Ascending aorta (tissue), 2 donors: ENCODE measurements at regions not wholly inside any gene's neighbourhood (a gene's known extent, or its start where the extent isn't known, plus 50 kb on each side); places are given as distances from the start of the nearest gene placed in this dataset.

Experiments
- DNase-seq, 2 donors: peaks; one replicate each; pipeline ENCODE4 v3.0.0-alpha.2; 2019; ENCODE audit warnings: low spot score in 2 of 2
- H3K27ac ChIP-seq, 2 donors: fragments of 200-600 bp; sonication (generic); one replicate each; pipeline ENCODE4 v1.5.1; 2016 to 2017; ENCODE audit warnings: mild to moderate bottlenecking in 1 of 2
- H3K27me3 ChIP-seq: fragments of 200-600 bp; sonication (generic); one replicate; pipeline ENCODE4 v1.5.1; 2017
- H3K36me3 ChIP-seq, 2 donors: fragments of 200-600 bp; sonication (generic); one replicate each; pipeline ENCODE4 v1.5.1; 2016
- H3K4me1 ChIP-seq, 2 donors: fragments of 200-600 bp; sonication (generic); one replicate each; pipeline ENCODE4 v1.5.1; 2016 to 2017; ENCODE audit warnings: mild to moderate bottlenecking in 1 of 2
- H3K4me3 ChIP-seq, 2 donors: fragments of 200-600 bp; sonication (generic); one replicate each; pipeline ENCODE4 v1.5.1; 2016 to 2017; ENCODE audit warnings: mild to moderate bottlenecking in 1 of 2
- H3K9me3 ChIP-seq, 2 donors: fragments of 200-600 bp; sonication (generic); one replicate each; pipeline ENCODE4 v1.5.1; 2016
- intact Hi-C: fragments of 100-400 bp; cut with DNase I; formaldehyde crosslinking; loops from one replicate; pipeline ENCODE4 v1.15.1; 2023
- TF ChIP-seq, protein P1 (sequence below), 3 experiments: fragments of 200-600 bp in 2 of 3; fragments of 450-650 bp in 1 of 3; sonication (generic) in 2 of 3; IDR thresholded peaks; one replicate each; pipeline ENCODE4 v1.5.1; 2016 to 2019; ENCODE audit warnings: antibody characterized with exemption in 3 of 3, mild to moderate bottlenecking in 1 of 3, moderate library complexity in 1 of 3

GRCh38 chr18:60875957-60876507 lies 457.2 kb upstream of the CDH20 start:
- Histone ChIP-seq H3K27me3 (no peaks in the 10 kb centered on the region), H3K27ac (no peak overlapping the region), H3K4me3 (no peak overlapping the region), H3K9me3 (no peaks in the 10 kb centered on the region), H3K4me1 (no peaks in the 10 kb centered on the region), H3K36me3 (no peaks in the 10 kb centered on the region)
- TF ChIP-seq, protein P1, sequence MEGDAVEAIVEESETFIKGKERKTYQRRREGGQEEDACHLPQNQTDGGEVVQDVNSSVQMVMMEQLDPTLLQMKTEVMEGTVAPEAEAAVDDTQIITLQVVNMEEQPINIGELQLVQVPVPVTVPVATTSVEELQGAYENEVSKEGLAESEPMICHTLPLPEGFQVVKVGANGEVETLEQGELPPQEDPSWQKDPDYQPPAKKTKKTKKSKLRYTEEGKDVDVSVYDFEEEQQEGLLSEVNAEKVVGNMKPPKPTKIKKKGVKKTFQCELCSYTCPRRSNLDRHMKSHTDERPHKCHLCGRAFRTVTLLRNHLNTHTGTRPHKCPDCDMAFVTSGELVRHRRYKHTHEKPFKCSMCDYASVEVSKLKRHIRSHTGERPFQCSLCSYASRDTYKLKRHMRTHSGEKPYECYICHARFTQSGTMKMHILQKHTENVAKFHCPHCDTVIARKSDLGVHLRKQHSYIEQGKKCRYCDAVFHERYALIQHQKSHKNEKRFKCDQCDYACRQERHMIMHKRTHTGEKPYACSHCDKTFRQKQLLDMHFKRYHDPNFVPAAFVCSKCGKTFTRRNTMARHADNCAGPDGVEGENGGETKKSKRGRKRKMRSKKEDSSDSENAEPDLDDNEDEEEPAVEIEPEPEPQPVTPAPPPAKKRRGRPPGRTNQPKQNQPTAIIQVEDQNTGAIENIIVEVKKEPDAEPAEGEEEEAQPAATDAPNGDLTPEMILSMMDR (IDR thresholded peaks at IDR 0.05): no peak
- no peak for DNase-seq
- intact Hi-C loops: no loop called here

DNA sequence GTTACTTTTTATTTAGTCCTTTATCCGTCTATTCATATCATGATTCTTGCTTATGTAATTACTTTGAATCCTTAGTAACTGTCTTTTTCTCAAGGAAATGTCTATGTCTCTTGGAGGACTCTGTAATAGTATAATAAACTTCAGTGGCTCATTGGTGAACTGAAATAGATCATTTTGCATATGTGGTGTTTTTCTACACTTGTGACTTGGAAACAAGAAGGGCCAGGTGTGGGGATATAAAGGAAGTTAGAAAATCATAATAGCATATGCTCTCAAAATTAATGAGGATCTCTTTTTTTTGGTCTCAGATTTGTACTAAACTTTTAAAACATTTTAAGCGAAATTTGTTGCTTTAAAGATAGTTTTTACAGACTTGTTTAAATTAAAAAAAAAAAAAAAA lies 453.0 kb upstream of the CDH20 start:
- no peak overlapping the region for H3K4me3 ChIP-seq
- TF ChIP-seq, protein P1 (IDR thresholded peaks at IDR 0.05): no peak
- H3K9me3 ChIP-seq: no peaks in the 10 kb centered on the region
- no peaks in the 10 kb centered on the region for H3K4me1 ChIP-seq
- intact Hi-C loops: no loop called here
- DNase-seq: no peak
- H3K27me3 ChIP-seq: no peaks in the 10 kb centered on the region
- H3K27ac ChIP-seq: no peak overlapping the region
- no peaks in the 10 kb centered on the region for H3K36me3 ChIP-seq

GRCh38 chr18:60883587-60883986 lies 449.6 kb upstream of the CDH20 start:
- Histone ChIP-seq H3K27ac (no peak overlapping the region), H3K36me3 (no peaks in the 10 kb centered on the region), H3K27me3 (no peaks in the 10 kb centered on the region), H3K9me3 (no peaks in the 10 kb centered on the region), H3K4me3 (no peak overlapping the region), H3K4me1 (no peaks in the 10 kb centered on the region)
- intact Hi-C loops: no loop called here
- TF ChIP-seq, protein P1 (IDR thresholded peaks at IDR 0.05): no peak
- no peak for DNase-seq

DNA sequence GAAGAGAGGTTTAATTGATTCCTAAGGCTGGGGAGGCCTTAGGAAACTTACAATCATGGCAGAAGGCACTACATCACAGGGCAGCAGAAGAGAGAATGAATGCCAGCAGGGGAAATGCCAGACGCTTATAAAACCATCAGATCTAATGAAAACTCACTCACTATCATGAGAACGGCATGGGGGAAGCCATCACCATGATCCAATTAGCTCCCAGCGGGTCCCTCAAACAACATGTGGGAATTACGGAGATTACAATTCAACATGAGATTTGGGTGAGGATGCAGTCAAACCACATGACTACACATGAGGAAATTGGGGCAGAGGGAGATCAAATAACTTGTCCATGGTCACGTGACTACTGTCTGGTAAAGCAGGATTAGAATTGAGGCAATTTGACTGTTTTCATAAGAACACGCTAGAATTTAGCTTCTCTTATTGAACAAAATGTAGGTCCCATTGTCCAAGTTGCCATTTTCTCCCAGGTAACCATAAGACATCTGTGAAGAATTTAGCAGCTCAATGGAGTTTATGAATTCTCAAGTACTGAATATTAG lies 445.1 kb upstream of the CDH20 start:
- TF ChIP-seq, protein P1 (IDR thresholded peaks at IDR 0.05): no peak
- Histone ChIP-seq H3K27ac (no peak overlapping the region), H3K9me3 (no peaks in the 10 kb centered on the region), H3K36me3 (no peaks in the 10 kb centered on the region), H3K4me1 (peaks cover 0 to 2% of the 10 kb centered on the region in 2 donors), H3K27me3 (no peaks in the 10 kb centered on the region), H3K4me3 (no peak overlapping the region)
- intact Hi-C loops: no loop called here
- no peak for DNase-seq

GRCh38 chr18:60889442-60889841 lies 443.8 kb upstream of the CDH20 start:
- Histone ChIP-seq H3K9me3 (no peaks in the 10 kb centered on the region), H3K27me3 (no peaks in the 10 kb centered on the region), H3K36me3 (no peaks in the 10 kb centered on the region), H3K27ac (no peak overlapping the region), H3K4me3 (no peak overlapping the region), H3K4me1 (peaks cover 0 to 2% of the 10 kb centered on the region in 2 donors)
- TF ChIP-seq, protein P1 (IDR thresholded peaks at IDR 0.05): no peak
- intact Hi-C loops: no loop called here
- no peak for DNase-seq

DNA sequence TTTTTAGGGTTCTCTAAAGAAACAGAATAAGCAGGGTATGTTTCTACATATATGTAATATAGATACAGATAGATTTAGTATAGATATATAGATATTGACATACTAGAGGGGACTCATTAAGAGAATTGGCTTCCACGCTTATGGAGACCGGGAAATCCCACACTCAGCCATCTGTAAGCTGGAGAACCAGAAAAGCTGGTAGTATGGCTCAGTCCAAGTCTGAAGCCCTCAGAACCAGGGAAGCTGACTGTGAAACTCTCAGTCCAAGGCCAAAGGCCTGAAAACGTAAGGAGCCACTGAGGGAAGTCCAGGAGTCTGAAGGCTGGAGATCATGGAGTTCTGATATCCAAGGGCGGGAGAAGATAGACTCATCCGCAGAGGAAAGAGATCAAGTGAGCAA lies 441.3 kb upstream of the CDH20 start:
- intact Hi-C loops: no loop called here
- Histone ChIP-seq H3K9me3 (no peaks in the 10 kb centered on the region), H3K27me3 (no peaks in the 10 kb centered on the region), H3K27ac (no peak overlapping the region), H3K4me1 (peaks cover 0 to 2% of the 10 kb centered on the region in 2 donors), H3K4me3 (no peak overlapping the region), H3K36me3 (no peaks in the 10 kb centered on the region)
- DNase-seq: no peak
- TF ChIP-seq, protein P1 (IDR thresholded peaks at IDR 0.05): no peak
